SK-N-SH (cell line): ENCODE measurements at regions not wholly inside any gene's neighbourhood (a gene's known extent, or its start where the extent isn't known, plus 50 kb on each side); places are given as distances from the start of the nearest gene placed in this dataset.

ENCODE experiments used
- CTCF ChIA-PET: fragments of 300-600, 350-600 bp; formaldehyde crosslinking; extraction: SDS; loops from one replicate; lab custom pipeline; 2021; lab: Yijun Ruan, JAX
- POLR2A ChIA-PET: fragments of 350-600 bp; sonication (Branson Sonifier 250); formaldehyde crosslinking; extraction: SDS; loops from one replicate; lab custom pipeline; 2020; ENCODE audit warnings: antibody characterized with exemption, inconsistent platforms; lab: Yijun Ruan, JAX
- DNase-seq: peaks from one replicate; pipeline ENCODE4 v3.0.0; 2012
- H2AFZ ChIP-seq: fragments of 200-600 bp; sonication (generic); 2 replicates; pipeline ENCODE4 v1.8.1; 2016; ENCODE audit warnings: antibody characterized with exemption, mild to moderate bottlenecking, low read depth
- H3F3A ChIP-seq: fragments of 200-600 bp; sonication (generic); replicated peaks from 2 replicates; pipeline ENCODE3; 2016; ENCODE audit warnings: antibody characterized with exemption, mild to moderate bottlenecking; ENCODE audit not compliant: insufficient read depth
- H3K27ac ChIP-seq, 2 experiments: fragments of 200-500 bp in 1 of 2; fragments of 200-600 bp in 1 of 2; sonication (Bioruptor generic) in 1 of 2; sonication (generic), shearing (Covaris generic) in 1 of 2; 2 replicates each; pipeline versions ENCODE4 v1.5.1 to v1.6.1; 2014 to 2016; ENCODE audit warnings: low read depth in 2 of 2, inconsistent platforms in 1 of 2, low read length in 1 of 2, mild to moderate bottlenecking in 1 of 2, mixed read lengths in 1 of 2
- H3K27me3 ChIP-seq: fragments of 200-600 bp; sonication (generic), shearing (Covaris generic); 2 replicates; pipeline ENCODE4 v1.6.1; 2016; ENCODE audit warnings: mixed run types; ENCODE audit not compliant: insufficient read depth
- H3K36me3 ChIP-seq, 2 experiments: fragments of 200-500 bp in 1 of 2; fragments of 200-600 bp in 1 of 2; sonication (Bioruptor generic) in 1 of 2; sonication (generic) in 1 of 2; replicated peaks in 1 of 2; 2 replicates each; pipeline versions ENCODE3 to v1.5.1; 2014 to 2016; ENCODE audit warnings: low read length in 1 of 2, mild to moderate bottlenecking in 1 of 2; ENCODE audit not compliant: insufficient read depth in 2 of 2, control insufficient read depth in 1 of 2
- H3K4me1 ChIP-seq, 2 experiments: fragments of 200-500 bp in 1 of 2; fragments of 200-600 bp in 1 of 2; sonication (Bioruptor generic) in 1 of 2; sonication (generic), shearing (Covaris generic) in 1 of 2; 2 replicates each; pipeline versions ENCODE4 v1.5.1 to v1.6.1; 2014 to 2016; ENCODE audit warnings: low read depth in 1 of 2, low read length in 1 of 2, mixed run types in 1 of 2; ENCODE audit not compliant: insufficient read depth in 2 of 2, control insufficient read depth in 1 of 2
- H3K4me2 ChIP-seq: fragments of 200-600 bp; sonication (generic), shearing (Covaris generic); 2 replicates; pipeline ENCODE4 v1.6.1; 2017; ENCODE audit warnings: mixed run types
- H3K4me3 ChIP-seq, 2 experiments: fragments of 200-500 bp in 1 of 2; fragments of 200-600 bp in 1 of 2; sonication (Bioruptor generic) in 1 of 2; sonication (generic), shearing (Covaris generic) in 1 of 2; 2 replicates each; pipeline versions ENCODE4 v1.5.1 to v1.8.1; 2014 to 2016; ENCODE audit warnings: low read depth in 2 of 2, inconsistent platforms in 1 of 2, low read length in 1 of 2, mild to moderate bottlenecking in 1 of 2, mixed read lengths in 1 of 2, moderate library complexity in 1 of 2
- H3K79me2 ChIP-seq: fragments of 200-600 bp; sonication (generic); 2 replicates; pipeline ENCODE4 v1.8.1; 2017; ENCODE audit warnings: mild to moderate bottlenecking; ENCODE audit not compliant: insufficient read depth
- H3K9ac ChIP-seq: fragments of 200-600 bp; sonication (generic); 2 replicates; pipeline ENCODE4 v1.6.1; 2017; ENCODE audit warnings: mixed run types
- H3K9me2 ChIP-seq: fragments of 200-600 bp; sonication (generic); 2 replicates; pipeline ENCODE4 v1.6.1; 2017; ENCODE audit warnings: mixed run types
- H3K9me3 ChIP-seq: fragments of 200-600 bp; sonication (generic); 2 replicates; pipeline ENCODE4 v1.6.1; 2017; ENCODE audit warnings: mixed run types, mild to moderate bottlenecking, moderate library complexity
- H4K20me1 ChIP-seq: fragments of 200-600 bp; sonication (generic); 2 replicates; pipeline ENCODE4 v1.6.1; 2017; ENCODE audit warnings: mild to moderate bottlenecking, mixed run types; ENCODE audit not compliant: insufficient read depth
- ELF1 ChIP-seq: IDR thresholded peaks from 2 replicates; pipeline ENCODE4 v1.4.0; 2012
- EZH2phosphoT487 ChIP-seq: fragments of 200-600 bp; sonication (generic); IDR thresholded peaks from 2 replicates; pipeline ENCODE4 v1.6.1; 2017; ENCODE audit warnings: low read depth, mixed run types, mild to moderate bottlenecking, antibody characterized with exemption, moderate library complexity, borderline replicate concordance
- FOSL2 ChIP-seq: IDR thresholded peaks from 2 replicates; pipeline ENCODE4 v1.4.0; 2012; ENCODE audit warnings: low read depth, mild to moderate bottlenecking, moderate library complexity, borderline replicate concordance
- FOXJ3 ChIP-seq: sonication (generic); formaldehyde crosslinking; IDR thresholded peaks from 2 replicates; pipeline ENCODE4 v1.5.1; 2020; ENCODE audit warnings: mild to moderate bottlenecking, missing genetic modification reagents
- GABPA ChIP-seq: IDR thresholded peaks from 2 replicates; pipeline ENCODE4 v1.4.0; 2012; ENCODE audit warnings: low read depth, mild to moderate bottlenecking
- GATA2 ChIP-seq: sonication (generic); formaldehyde crosslinking; IDR thresholded peaks from 2 replicates; pipeline ENCODE4 v1.5.0; 2020; ENCODE audit warnings: mild to moderate bottlenecking, missing genetic modification reagents
- MAX ChIP-seq: IDR thresholded peaks from 2 replicates; pipeline ENCODE4 v1.4.0; 2012; ENCODE audit warnings: low read depth
- RXRA ChIP-seq: IDR thresholded peaks from 2 replicates; pipeline ENCODE4 v1.4.0; 2012; ENCODE audit warnings: low read depth, mild to moderate bottlenecking, borderline replicate concordance
- SIN3A ChIP-seq: IDR thresholded peaks from 2 replicates; pipeline ENCODE4 v1.6.1; 2012; ENCODE audit warnings: low read depth, mild to moderate bottlenecking, low read length, moderate library complexity, borderline replicate concordance
- TCF12 ChIP-seq: IDR thresholded peaks from 2 replicates; pipeline ENCODE4 v1.4.0; 2012
- USF1 ChIP-seq: IDR thresholded peaks from 2 replicates; pipeline ENCODE4 v1.4.0; 2012; ENCODE audit warnings: low read depth, borderline replicate concordance
- ZBTB33 ChIP-seq: IDR thresholded peaks from 2 replicates; pipeline ENCODE4 v1.4.0; 2012; ENCODE audit warnings: low read depth, borderline replicate concordance
- WGBS: methylation state at CpG from one replicate; pipeline ENCODE4 v1.1.6; 2017; ENCODE audit warnings: low lambda C conversion rate; 5-methylcytosine and 5-hydroxymethylcytosine counted together
- TF ChIP-seq, protein P1 (sequence below): IDR thresholded peaks from 2 replicates; pipeline ENCODE4; 2012
- TF ChIP-seq, protein P2 (sequence below): fragments of 150-350 bp; IDR thresholded peaks from 2 replicates; pipeline ENCODE4 v1.6.1; 2017; ENCODE audit warnings: antibody characterized with exemption, low read length, low read depth, borderline replicate concordance
- TF ChIP-seq, protein P3 (sequence below): IDR thresholded peaks from 2 replicates; pipeline ENCODE4 v1.6.1; 2012; ENCODE audit warnings: mild to moderate bottlenecking, low read depth, low read length, moderate library complexity

GRCh38 chr4:59814402-59815010 is 1385.6 kb upstream of the ADGRL3 start:
- TF ChIP-seq RXRA (no peak), TCF12 (no peak), EZH2phosphoT487 (no peak), GABPA (no peak), FOSL2 (no peak), SIN3A (no peak), ZBTB33 (no peak), FOXJ3 (no peak), GATA2 (no peak)
- TF ChIP-seq, protein P1, sequence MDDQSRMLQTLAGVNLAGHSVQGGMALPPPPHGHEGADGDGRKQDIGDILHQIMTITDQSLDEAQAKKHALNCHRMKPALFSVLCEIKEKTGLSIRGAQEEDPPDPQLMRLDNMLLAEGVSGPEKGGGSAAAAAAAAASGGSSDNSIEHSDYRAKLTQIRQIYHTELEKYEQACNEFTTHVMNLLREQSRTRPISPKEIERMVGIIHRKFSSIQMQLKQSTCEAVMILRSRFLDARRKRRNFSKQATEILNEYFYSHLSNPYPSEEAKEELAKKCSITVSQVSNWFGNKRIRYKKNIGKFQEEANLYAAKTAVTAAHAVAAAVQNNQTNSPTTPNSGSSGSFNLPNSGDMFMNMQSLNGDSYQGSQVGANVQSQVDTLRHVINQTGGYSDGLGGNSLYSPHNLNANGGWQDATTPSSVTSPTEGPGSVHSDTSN, result no peak
- TF ChIP-seq, protein P2, sequence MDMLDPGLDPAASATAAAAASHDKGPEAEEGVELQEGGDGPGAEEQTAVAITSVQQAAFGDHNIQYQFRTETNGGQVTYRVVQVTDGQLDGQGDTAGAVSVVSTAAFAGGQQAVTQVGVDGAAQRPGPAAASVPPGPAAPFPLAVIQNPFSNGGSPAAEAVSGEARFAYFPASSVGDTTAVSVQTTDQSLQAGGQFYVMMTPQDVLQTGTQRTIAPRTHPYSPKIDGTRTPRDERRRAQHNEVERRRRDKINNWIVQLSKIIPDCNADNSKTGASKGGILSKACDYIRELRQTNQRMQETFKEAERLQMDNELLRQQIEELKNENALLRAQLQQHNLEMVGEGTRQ, result no peak
- Histone ChIP-seq H3K9me3 (no peaks in the 10 kb centered on the region; the same call in 1 of the 2 replicates), H3K27ac (no peak overlapping the region), H4K20me1 (no peaks in the 10 kb centered on the region), H3K36me3 (no peaks in the 10 kb centered on the region), H3K9ac (no peak overlapping the region), H3K4me1 (no peaks in the 10 kb centered on the region; a peak in 1 of 4 replicates), H3K79me2 (no peaks in the 10 kb centered on the region), H2AFZ (no peak overlapping the region), H3K4me2 (no peak overlapping the region), H3F3A (no peaks in the 10 kb centered on the region), H3K9me2 (no peaks in the 10 kb centered on the region; the same call in 1 of the 2 replicates), H3K4me3 (no peak overlapping the region), H3K27me3 (no peaks in the 10 kb centered on the region)
- ChIA-PET POLR2A (no interaction called here), CTCF (no interaction called here)
- 4% methylated on average over 4 of the region's 4 CpGs for WGBS
- no peak for DNase-seq

GRCh38 chr4:59818656-59819055 is 1381.5 kb upstream of the ADGRL3 start:
- WGBS, result 60% methylated on average over 7 of the region's 7 CpGs
- H4K20me1 ChIP-seq, result no peaks in the 10 kb centered on the region
- H3F3A ChIP-seq, result no peaks in the 10 kb centered on the region
- TF ChIP-seq MAX, result no peak
- TF ChIP-seq TCF12, result no peak
- TF ChIP-seq, protein P3, sequence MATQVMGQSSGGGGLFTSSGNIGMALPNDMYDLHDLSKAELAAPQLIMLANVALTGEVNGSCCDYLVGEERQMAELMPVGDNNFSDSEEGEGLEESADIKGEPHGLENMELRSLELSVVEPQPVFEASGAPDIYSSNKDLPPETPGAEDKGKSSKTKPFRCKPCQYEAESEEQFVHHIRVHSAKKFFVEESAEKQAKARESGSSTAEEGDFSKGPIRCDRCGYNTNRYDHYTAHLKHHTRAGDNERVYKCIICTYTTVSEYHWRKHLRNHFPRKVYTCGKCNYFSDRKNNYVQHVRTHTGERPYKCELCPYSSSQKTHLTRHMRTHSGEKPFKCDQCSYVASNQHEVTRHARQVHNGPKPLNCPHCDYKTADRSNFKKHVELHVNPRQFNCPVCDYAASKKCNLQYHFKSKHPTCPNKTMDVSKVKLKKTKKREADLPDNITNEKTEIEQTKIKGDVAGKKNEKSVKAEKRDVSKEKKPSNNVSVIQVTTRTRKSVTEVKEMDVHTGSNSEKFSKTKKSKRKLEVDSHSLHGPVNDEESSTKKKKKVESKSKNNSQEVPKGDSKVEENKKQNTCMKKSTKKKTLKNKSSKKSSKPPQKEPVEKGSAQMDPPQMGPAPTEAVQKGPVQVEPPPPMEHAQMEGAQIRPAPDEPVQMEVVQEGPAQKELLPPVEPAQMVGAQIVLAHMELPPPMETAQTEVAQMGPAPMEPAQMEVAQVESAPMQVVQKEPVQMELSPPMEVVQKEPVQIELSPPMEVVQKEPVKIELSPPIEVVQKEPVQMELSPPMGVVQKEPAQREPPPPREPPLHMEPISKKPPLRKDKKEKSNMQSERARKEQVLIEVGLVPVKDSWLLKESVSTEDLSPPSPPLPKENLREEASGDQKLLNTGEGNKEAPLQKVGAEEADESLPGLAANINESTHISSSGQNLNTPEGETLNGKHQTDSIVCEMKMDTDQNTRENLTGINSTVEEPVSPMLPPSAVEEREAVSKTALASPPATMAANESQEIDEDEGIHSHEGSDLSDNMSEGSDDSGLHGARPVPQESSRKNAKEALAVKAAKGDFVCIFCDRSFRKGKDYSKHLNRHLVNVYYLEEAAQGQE, result no peak
- no peak for TF ChIP-seq ELF1
- TF ChIP-seq USF1, result no peak
- TF ChIP-seq EZH2phosphoT487, result no peak
- H3K4me2 ChIP-seq, result peak overlapping the region; percentile 25; the same call in 1 of the 2 replicates
- no peak overlapping the region for H3K27ac ChIP-seq
- H3K4me3 ChIP-seq, result peak overlapping the region; percentile 8 to 34; a peak in 1 of 4 replicates
- H3K9me2 ChIP-seq, result no peaks in the 10 kb centered on the region; the same call in 1 of the 2 replicates
- H3K36me3 ChIP-seq, result no peaks in the 10 kb centered on the region
- H3K4me1 ChIP-seq, result no peaks in the 10 kb centered on the region; a peak in 1 of 4 replicates
- ChIA-PET POLR2A (no interaction called here), CTCF (no interaction called here)
- peak overlapping the region; percentile 39; the same call in 1 of the 2 replicates for H2AFZ ChIP-seq
- no peak overlapping the region for H3K9ac ChIP-seq
- no peak for DNase-seq
- no peaks in the 10 kb centered on the region for H3K79me2 ChIP-seq
- H3K9me3 ChIP-seq, result no peaks in the 10 kb centered on the region; the same call in 1 of the 2 replicates
- H3K27me3 ChIP-seq, result no peaks in the 10 kb centered on the region
